ENCODE measurements at regions not wholly inside any gene's neighbourhood (a gene's known extent, or its start where the extent isn't known, plus 50 kb on each side); places are given as distances from the start of the nearest gene placed in this dataset.

- no peak for FAIRE-seq
- no peak for TF ChIP-seq POLR2AphosphoS5 (IDR thresholded peaks at IDR 0.05; ENCODE audit: low read depth, low read length)
- TF ChIP-seq SPI1 (IDR thresholded peaks at IDR 0.05; ENCODE audit: low read depth, low read length) = no peak
- TF ChIP-seq POU2F2 (IDR thresholded peaks at IDR 0.05; ENCODE audit: low read depth, low read length) = no peak
- TF ChIP-seq TAF1 (IDR thresholded peaks at IDR 0.05; ENCODE audit: low read depth, low read length) = no peak
- no peak for TF ChIP-seq PAX5 (IDR thresholded peaks at IDR 0.05; ENCODE audit: insufficient read depth, low read length, severe bottlenecking)
- no peak for TF ChIP-seq POLR2A (IDR thresholded peaks at IDR 0.05; ENCODE audit: low read depth, low read length)
- no peak for DNase-seq (ENCODE audit: insufficient read length, low spot score)
Observed at GRCh38 chr2:240200230-240201051, 60.0 kb upstream of the OTOS start.

GRCh38 chr2:240201866-240202265 is 61.4 kb upstream of the OTOS start:
- no peak for FAIRE-seq

DNA sequence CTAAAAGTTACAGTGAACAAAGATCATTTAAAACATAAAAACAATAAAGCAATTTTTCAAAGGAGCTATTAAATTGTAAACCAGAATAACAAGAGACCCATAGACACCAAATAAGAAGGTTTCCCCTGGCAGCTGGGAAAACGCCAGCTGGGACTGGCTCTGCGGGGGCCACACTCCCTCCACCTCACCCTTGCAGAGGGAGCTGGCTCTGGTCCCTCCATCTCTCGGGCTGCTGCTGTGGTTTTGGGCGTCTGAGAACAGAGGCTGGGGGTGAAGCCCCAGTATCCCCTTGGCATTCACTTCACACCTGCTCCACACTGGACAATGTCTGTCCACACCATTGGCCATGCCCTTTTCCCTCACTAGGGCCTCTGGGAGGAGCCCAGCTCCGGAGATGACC is 62.1 kb upstream of the OTOS start:
- no peak for TF ChIP-seq PAX5 (IDR thresholded peaks at IDR 0.05; ENCODE audit: insufficient read depth, low read length, severe bottlenecking)
- TF ChIP-seq POLR2AphosphoS5 (IDR thresholded peaks at IDR 0.05; ENCODE audit: low read depth, low read length) = no peak
- no peak for TF ChIP-seq SPI1 (IDR thresholded peaks at IDR 0.05; ENCODE audit: low read depth, low read length)
- TF ChIP-seq POLR2A (IDR thresholded peaks at IDR 0.05; ENCODE audit: low read depth, low read length) = no peak
- TF ChIP-seq POU2F2 (IDR thresholded peaks at IDR 0.05; ENCODE audit: low read depth, low read length) = no peak
- no peak for TF ChIP-seq TAF1 (IDR thresholded peaks at IDR 0.05; ENCODE audit: low read depth, low read length)
- DNase-seq (ENCODE audit: insufficient read length, low spot score) (no peak), FAIRE-seq (no peak)

More at GRCh38 chr2:240201866-240202265, 61.4 kb upstream of the OTOS start:
- TF ChIP-seq SPI1 (IDR thresholded peaks at IDR 0.05; ENCODE audit: low read depth, low read length) = no peak
- no peak for TF ChIP-seq POLR2AphosphoS5 (IDR thresholded peaks at IDR 0.05; ENCODE audit: low read depth, low read length)
- TF ChIP-seq POU2F2 (IDR thresholded peaks at IDR 0.05; ENCODE audit: low read depth, low read length) = no peak
- TF ChIP-seq TAF1 (IDR thresholded peaks at IDR 0.05; ENCODE audit: low read depth, low read length) = no peak
- DNase-seq (ENCODE audit: insufficient read length, low spot score) = no peak

GRCh38 chr2:240203031-240203787 is 62.8 kb upstream of the OTOS start:
- FAIRE-seq = no peak
- TF ChIP-seq PAX5 (IDR thresholded peaks at IDR 0.05; ENCODE audit: insufficient read depth, low read length, severe bottlenecking) (no peak), TAF1 (IDR thresholded peaks at IDR 0.05; ENCODE audit: low read depth, low read length) (no peak), POLR2AphosphoS5 (IDR thresholded peaks at IDR 0.05; ENCODE audit: low read depth, low read length) (no peak), POU2F2 (IDR thresholded peaks at IDR 0.05; ENCODE audit: low read depth, low read length) (no peak), SPI1 (IDR thresholded peaks at IDR 0.05; ENCODE audit: low read depth, low read length) (no peak), POLR2A (IDR thresholded peaks at IDR 0.05; ENCODE audit: low read depth, low read length) (no peak)
- DNase-seq (ENCODE audit: insufficient read length, low spot score) = no peak

GRCh38 chr2:240203788-240204270 is 63.4 kb upstream of the OTOS start:
- no peak for TF ChIP-seq POLR2A (IDR thresholded peaks at IDR 0.05; ENCODE audit: low read depth, low read length)
- no peak for TF ChIP-seq SPI1 (IDR thresholded peaks at IDR 0.05; ENCODE audit: low read depth, low read length)
- no peak for TF ChIP-seq POLR2AphosphoS5 (IDR thresholded peaks at IDR 0.05; ENCODE audit: low read depth, low read length)
- no peak for TF ChIP-seq PAX5 (IDR thresholded peaks at IDR 0.05; ENCODE audit: insufficient read depth, low read length, severe bottlenecking)
- TF ChIP-seq POU2F2 (IDR thresholded peaks at IDR 0.05; ENCODE audit: low read depth, low read length) = no peak
- TF ChIP-seq TAF1 (IDR thresholded peaks at IDR 0.05; ENCODE audit: low read depth, low read length) = no peak
- DNase-seq (ENCODE audit: insufficient read length, low spot score) (no peak), FAIRE-seq (no peak)

GRCh38 chr2:240204431-240205276 is 64.2 kb upstream of the OTOS start:
- FAIRE-seq (no peak), DNase-seq (ENCODE audit: insufficient read length, low spot score) (no peak)
- TF ChIP-seq TAF1 (IDR thresholded peaks at IDR 0.05; ENCODE audit: low read depth, low read length) (no peak), PAX5 (IDR thresholded peaks at IDR 0.05; ENCODE audit: insufficient read depth, low read length, severe bottlenecking) (no peak), SPI1 (IDR thresholded peaks at IDR 0.05; ENCODE audit: low read depth, low read length) (no peak), POLR2A (IDR thresholded peaks at IDR 0.05; ENCODE audit: low read depth, low read length) (no peak)

GRCh38 chr2:240205348-240205747 is 64.9 kb upstream of the OTOS start:
- TF ChIP-seq POLR2A (IDR thresholded peaks at IDR 0.05; ENCODE audit: low read depth, low read length) (no peak), PAX5 (IDR thresholded peaks at IDR 0.05; ENCODE audit: insufficient read depth, low read length, severe bottlenecking) (no peak), POU2F2 (IDR thresholded peaks at IDR 0.05; ENCODE audit: low read depth, low read length) (no peak), TAF1 (IDR thresholded peaks at IDR 0.05; ENCODE audit: low read depth, low read length) (no peak), SPI1 (IDR thresholded peaks at IDR 0.05; ENCODE audit: low read depth, low read length) (no peak), POLR2AphosphoS5 (IDR thresholded peaks at IDR 0.05; ENCODE audit: low read depth, low read length) (no peak)
- DNase-seq (ENCODE audit: insufficient read length, low spot score) (no peak), FAIRE-seq (no peak)

- TF ChIP-seq POU2F2 (IDR thresholded peaks at IDR 0.05; ENCODE audit: low read depth, low read length) (no peak), SPI1 (IDR thresholded peaks at IDR 0.05; ENCODE audit: low read depth, low read length) (no peak), PAX5 (IDR thresholded peaks at IDR 0.05; ENCODE audit: insufficient read depth, low read length, severe bottlenecking) (no peak), POLR2A (IDR thresholded peaks at IDR 0.05; ENCODE audit: low read depth, low read length) (no peak), POLR2AphosphoS5 (IDR thresholded peaks at IDR 0.05; ENCODE audit: low read depth, low read length) (no peak), TAF1 (IDR thresholded peaks at IDR 0.05; ENCODE audit: low read depth, low read length) (no peak)
- DNase-seq (ENCODE audit: insufficient read length, low spot score) (no peak), FAIRE-seq (no peak)
Observed at GRCh38 chr2:240205772-240206171, 65.3 kb upstream of the OTOS start.
